Ascending aorta (tissue), 2 donors: ENCODE measurements at regions not wholly inside any gene's neighbourhood (a gene's known extent, or its start where the extent isn't known, plus 50 kb on each side); places are given as distances from the start of the nearest gene placed in this dataset.

Experiments
- DNase-seq, 2 donors: peaks; one replicate each; pipeline ENCODE4 v3.0.0-alpha.2; 2019; ENCODE audit warnings: low spot score in 2 of 2
- H3K27ac ChIP-seq, 2 donors: fragments of 200-600 bp; sonication (generic); one replicate each; pipeline ENCODE4 v1.5.1; 2016 to 2017; ENCODE audit warnings: mild to moderate bottlenecking in 1 of 2
- H3K27me3 ChIP-seq: fragments of 200-600 bp; sonication (generic); one replicate; pipeline ENCODE4 v1.5.1; 2017
- H3K36me3 ChIP-seq, 2 donors: fragments of 200-600 bp; sonication (generic); one replicate each; pipeline ENCODE4 v1.5.1; 2016
- H3K4me1 ChIP-seq, 2 donors: fragments of 200-600 bp; sonication (generic); one replicate each; pipeline ENCODE4 v1.5.1; 2016 to 2017; ENCODE audit warnings: mild to moderate bottlenecking in 1 of 2
- H3K4me3 ChIP-seq, 2 donors: fragments of 200-600 bp; sonication (generic); one replicate each; pipeline ENCODE4 v1.5.1; 2016 to 2017; ENCODE audit warnings: mild to moderate bottlenecking in 1 of 2
- H3K9me3 ChIP-seq, 2 donors: fragments of 200-600 bp; sonication (generic); one replicate each; pipeline ENCODE4 v1.5.1; 2016
- intact Hi-C: fragments of 100-400 bp; cut with DNase I; formaldehyde crosslinking; loops from one replicate; pipeline ENCODE4 v1.15.1; 2023
- TF ChIP-seq, protein P1 (sequence below), 3 experiments: fragments of 200-600 bp in 2 of 3; fragments of 450-650 bp in 1 of 3; sonication (generic) in 2 of 3; IDR thresholded peaks; one replicate each; pipeline ENCODE4 v1.5.1; 2016 to 2019; ENCODE audit warnings: antibody characterized with exemption in 3 of 3, mild to moderate bottlenecking in 1 of 3, moderate library complexity in 1 of 3

DNA sequence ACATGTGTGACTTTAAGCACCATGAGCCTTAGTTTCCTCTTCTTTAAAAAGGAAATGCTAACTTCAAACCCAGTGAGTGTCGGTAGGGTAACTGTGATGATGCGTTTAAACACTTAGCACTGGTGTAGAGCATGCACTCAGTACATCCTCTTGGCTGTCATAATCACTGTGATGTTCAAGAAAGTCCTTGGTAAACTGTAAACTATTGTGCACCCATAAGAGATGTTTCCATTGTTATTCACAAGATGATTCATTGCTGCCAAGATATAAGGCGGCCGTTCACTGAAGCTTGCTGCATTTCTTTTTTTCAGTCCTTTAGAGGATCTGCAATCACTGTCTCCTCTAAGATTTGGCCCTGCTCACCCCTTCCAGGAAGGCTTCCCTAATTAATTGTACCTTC lies 61.8 kb upstream of the DAB1 start:
- intact Hi-C loops: no loop called here
- Histone ChIP-seq H3K36me3 (no peaks in the 10 kb centered on the region), H3K27me3 (no peaks in the 10 kb centered on the region), H3K4me3 (no peak overlapping the region), H3K4me1 (no peaks in the 10 kb centered on the region), H3K27ac (no peak overlapping the region), H3K9me3 (no peaks in the 10 kb centered on the region)
- no peak for DNase-seq
- TF ChIP-seq, protein P1, sequence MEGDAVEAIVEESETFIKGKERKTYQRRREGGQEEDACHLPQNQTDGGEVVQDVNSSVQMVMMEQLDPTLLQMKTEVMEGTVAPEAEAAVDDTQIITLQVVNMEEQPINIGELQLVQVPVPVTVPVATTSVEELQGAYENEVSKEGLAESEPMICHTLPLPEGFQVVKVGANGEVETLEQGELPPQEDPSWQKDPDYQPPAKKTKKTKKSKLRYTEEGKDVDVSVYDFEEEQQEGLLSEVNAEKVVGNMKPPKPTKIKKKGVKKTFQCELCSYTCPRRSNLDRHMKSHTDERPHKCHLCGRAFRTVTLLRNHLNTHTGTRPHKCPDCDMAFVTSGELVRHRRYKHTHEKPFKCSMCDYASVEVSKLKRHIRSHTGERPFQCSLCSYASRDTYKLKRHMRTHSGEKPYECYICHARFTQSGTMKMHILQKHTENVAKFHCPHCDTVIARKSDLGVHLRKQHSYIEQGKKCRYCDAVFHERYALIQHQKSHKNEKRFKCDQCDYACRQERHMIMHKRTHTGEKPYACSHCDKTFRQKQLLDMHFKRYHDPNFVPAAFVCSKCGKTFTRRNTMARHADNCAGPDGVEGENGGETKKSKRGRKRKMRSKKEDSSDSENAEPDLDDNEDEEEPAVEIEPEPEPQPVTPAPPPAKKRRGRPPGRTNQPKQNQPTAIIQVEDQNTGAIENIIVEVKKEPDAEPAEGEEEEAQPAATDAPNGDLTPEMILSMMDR (IDR thresholded peaks at IDR 0.05): no peak

- no peaks in the 10 kb centered on the region for H3K27me3 ChIP-seq
- intact Hi-C loops: no loop called here
- no peaks in the 10 kb centered on the region for H3K4me1 ChIP-seq
- TF ChIP-seq, protein P1 (IDR thresholded peaks at IDR 0.05): no peak
- DNase-seq: no peak
- H3K27ac ChIP-seq: no peak overlapping the region
- H3K9me3 ChIP-seq: no peaks in the 10 kb centered on the region
- no peaks in the 10 kb centered on the region for H3K36me3 ChIP-seq
- no peak overlapping the region for H3K4me3 ChIP-seq
Measured at GRCh38 chr1:57483954-57484353, 60.1 kb upstream of the DAB1 start.

DNA sequence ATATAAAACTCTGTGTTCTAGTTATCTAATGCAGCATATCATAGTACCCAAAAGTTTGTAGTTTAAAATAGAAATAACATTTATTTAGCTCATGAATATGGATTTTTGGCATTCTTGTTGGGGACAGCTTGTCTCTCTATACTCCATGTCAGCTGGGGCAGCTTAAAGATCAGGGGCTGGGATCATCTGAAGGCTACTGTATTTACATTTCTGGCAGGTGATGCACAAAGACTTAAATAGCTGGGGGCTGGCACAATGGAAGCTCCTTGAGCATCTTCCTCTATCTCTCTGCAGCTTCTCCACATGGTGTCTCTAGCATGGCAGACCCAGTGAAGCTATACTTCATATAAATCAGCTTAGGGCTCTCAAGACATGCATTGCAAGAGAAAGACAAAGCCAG lies 55.6 kb upstream of the DAB1 start:
- TF ChIP-seq, protein P1 (IDR thresholded peaks at IDR 0.05): no peak
- DNase-seq: no peak
- no peaks in the 10 kb centered on the region for H3K9me3 ChIP-seq
- no peaks in the 10 kb centered on the region for H3K36me3 ChIP-seq
- intact Hi-C loops: no loop called here
- no peaks in the 10 kb centered on the region for H3K27me3 ChIP-seq
- H3K27ac ChIP-seq: no peak overlapping the region
- no peak overlapping the region for H3K4me3 ChIP-seq
- no peaks in the 10 kb centered on the region for H3K4me1 ChIP-seq

GRCh38 chr1:57475366-57475765 lies 51.5 kb upstream of the DAB1 start:
- Histone ChIP-seq H3K27me3 (no peaks in the 10 kb centered on the region), H3K4me3 (no peak overlapping the region), H3K4me1 (no peaks in the 10 kb centered on the region), H3K9me3 (no peaks in the 10 kb centered on the region), H3K27ac (no peak overlapping the region), H3K36me3 (no peaks in the 10 kb centered on the region)
- intact Hi-C loops: no loop called here
- no peak for DNase-seq
- TF ChIP-seq, protein P1 (IDR thresholded peaks at IDR 0.05): no peak

DNA sequence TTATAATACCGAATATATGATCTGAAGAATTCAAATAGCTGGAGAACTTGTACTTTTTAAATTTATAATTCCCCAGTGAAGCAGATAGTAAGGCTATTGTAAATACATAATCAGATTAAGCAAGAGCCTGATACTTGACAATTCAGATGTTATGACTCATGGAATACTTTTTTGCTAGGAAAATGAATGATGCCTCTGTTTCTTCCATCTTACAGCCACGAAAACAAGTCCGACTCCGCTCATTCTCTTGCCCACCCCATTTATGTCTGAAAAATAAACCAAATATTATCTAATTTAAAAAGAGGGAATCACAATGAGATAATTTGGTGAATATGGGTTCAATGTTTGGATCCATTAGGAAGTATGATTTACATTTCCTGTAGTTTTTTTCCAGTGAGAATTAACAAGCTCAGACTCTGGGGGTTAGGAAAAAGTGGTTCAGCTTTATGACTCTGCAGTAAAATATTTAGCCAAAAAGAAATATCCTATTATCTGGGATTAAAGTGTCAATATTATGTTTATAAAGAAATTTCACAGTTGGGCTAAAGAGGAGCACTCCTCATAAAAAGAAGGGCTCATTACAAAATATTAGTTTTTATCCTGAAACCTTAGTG lies 50.4 kb upstream of the DAB1 start:
- DNase-seq: no peak
- intact Hi-C loops: no loop called here
- Histone ChIP-seq H3K27ac (no peak overlapping the region), H3K9me3 (no peaks in the 10 kb centered on the region), H3K4me3 (no peak overlapping the region), H3K36me3 (no peaks in the 10 kb centered on the region), H3K27me3 (no peaks in the 10 kb centered on the region), H3K4me1 (no peaks in the 10 kb centered on the region)
- TF ChIP-seq, protein P1 (IDR thresholded peaks at IDR 0.05): no peak
